Gastroesophageal sphincter (tissue), 3 donors: ENCODE measurements at regions not wholly inside any gene's neighbourhood (a gene's known extent, or its start where the extent isn't known, plus 50 kb on each side); places are given as distances from the start of the nearest gene placed in this dataset.

Experiments used
- POLR2A ChIP-seq, 2 donors: fragments of 450-650 bp; IDR thresholded peaks; one replicate each; pipeline ENCODE4 v1.6.1; 2017; ENCODE audit warnings: antibody characterized with exemption in 2 of 2, mild to moderate bottlenecking in 2 of 2, moderate library complexity in 1 of 2
- POLR2AphosphoS5 ChIP-seq: sonication (generic); formaldehyde crosslinking; IDR thresholded peaks from one replicate; pipeline ENCODE4 v1.6.1; 2017; ENCODE audit warnings: antibody characterized with exemption
- TF ChIP-seq, protein P1 (sequence below), 4 experiments: fragments of 200-600 bp in 2 of 4; fragments of 450-650 bp in 2 of 4; sonication (generic) in 1 of 4; IDR thresholded peaks; one replicate each; pipeline ENCODE4 v1.5.1; 2017 to 2019; ENCODE audit warnings: antibody characterized with exemption in 4 of 4, mild to moderate bottlenecking in 2 of 4, moderate library complexity in 2 of 4

DNA sequence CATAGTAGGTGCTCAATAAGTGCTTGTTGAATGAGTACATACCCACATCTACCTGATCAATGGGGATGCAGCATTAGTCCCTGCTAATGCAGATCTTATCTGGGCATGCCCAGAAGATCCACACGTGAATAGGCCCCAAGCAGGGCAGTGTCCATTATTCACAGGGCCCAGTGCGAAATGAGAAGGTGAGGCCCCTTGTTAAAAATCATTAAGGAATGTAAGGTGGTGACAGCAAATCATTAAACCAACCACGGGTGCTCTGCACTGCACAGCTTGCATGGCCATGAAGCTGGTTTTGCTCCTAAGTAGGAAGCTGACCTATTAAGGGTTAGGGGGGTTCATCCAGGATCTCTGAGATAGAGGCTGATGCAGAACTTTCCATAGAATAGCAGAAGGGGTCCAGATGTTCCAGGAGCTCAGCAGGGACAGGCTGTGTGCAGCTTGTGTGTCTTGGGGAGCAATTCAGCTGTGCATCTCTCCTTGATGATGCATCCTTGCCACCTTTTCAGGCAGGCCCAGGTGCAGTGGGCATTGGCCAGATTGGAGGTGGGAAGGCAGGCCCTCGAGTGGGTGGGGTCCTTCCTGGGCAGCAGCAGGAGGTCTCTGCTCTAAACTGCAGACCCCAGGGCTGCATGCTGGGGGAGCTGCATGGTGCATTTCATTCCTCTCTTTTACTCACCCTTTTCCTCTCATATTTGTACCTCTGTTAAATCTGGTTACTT, 231.3 kb upstream of the PWP1 start:
- TF ChIP-seq POLR2A (IDR thresholded peaks at IDR 0.05) (no peak), POLR2AphosphoS5 (no peak)
- TF ChIP-seq, protein P1, sequence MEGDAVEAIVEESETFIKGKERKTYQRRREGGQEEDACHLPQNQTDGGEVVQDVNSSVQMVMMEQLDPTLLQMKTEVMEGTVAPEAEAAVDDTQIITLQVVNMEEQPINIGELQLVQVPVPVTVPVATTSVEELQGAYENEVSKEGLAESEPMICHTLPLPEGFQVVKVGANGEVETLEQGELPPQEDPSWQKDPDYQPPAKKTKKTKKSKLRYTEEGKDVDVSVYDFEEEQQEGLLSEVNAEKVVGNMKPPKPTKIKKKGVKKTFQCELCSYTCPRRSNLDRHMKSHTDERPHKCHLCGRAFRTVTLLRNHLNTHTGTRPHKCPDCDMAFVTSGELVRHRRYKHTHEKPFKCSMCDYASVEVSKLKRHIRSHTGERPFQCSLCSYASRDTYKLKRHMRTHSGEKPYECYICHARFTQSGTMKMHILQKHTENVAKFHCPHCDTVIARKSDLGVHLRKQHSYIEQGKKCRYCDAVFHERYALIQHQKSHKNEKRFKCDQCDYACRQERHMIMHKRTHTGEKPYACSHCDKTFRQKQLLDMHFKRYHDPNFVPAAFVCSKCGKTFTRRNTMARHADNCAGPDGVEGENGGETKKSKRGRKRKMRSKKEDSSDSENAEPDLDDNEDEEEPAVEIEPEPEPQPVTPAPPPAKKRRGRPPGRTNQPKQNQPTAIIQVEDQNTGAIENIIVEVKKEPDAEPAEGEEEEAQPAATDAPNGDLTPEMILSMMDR (IDR thresholded peaks at IDR 0.05), result no peak
